CD4-positive, alpha-beta T cell treated with Interleukin-15 for 4 hours (primary cell): ENCODE measurements at regions not wholly inside any gene's neighbourhood (a gene's known extent, or its start where the extent isn't known, plus 50 kb on each side); places are given as distances from the start of the nearest gene placed in this dataset.

ENCODE experiments used
- DNase-seq: peaks from one replicate; pipeline ENCODE4 v3.0.0-alpha.2; 2020; ENCODE audit warnings: low spot score

- no peak for DNase-seq
Measured at GRCh38 chr2:199025146-199025545, 432.6 kb downstream of the SATB2 start.

GRCh38 chr2:199024224-199024623 is 433.5 kb downstream of the SATB2 start:
- DNase-seq: no peak

- no peak for DNase-seq
Measured at GRCh38 chr2:199019898-199020507, 437.7 kb downstream of the SATB2 start.

- DNase-seq: no peak
Measured at GRCh38 chr2:199018826-199019225, 438.9 kb downstream of the SATB2 start.

GRCh38 chr2:199015072-199015471 is 442.7 kb downstream of the SATB2 start:
- no peak for DNase-seq

GRCh38 chr2:199014226-199014625 is 443.5 kb downstream of the SATB2 start:
- no peak for DNase-seq

- no peak for DNase-seq
Measured at GRCh38 chr2:199011908-199012307, 445.8 kb downstream of the SATB2 start.

- DNase-seq: no peak
Measured at GRCh38 chr2:198994678-198995077, 463.1 kb downstream of the SATB2 start.

- DNase-seq: no peak
Measured at GRCh38 chr2:198991431-198991830, 466.3 kb downstream of the SATB2 start.

GRCh38 chr2:198975779-198976178 is 482.0 kb downstream of the SATB2 start:
- no peak for DNase-seq

GRCh38 chr2:198973785-198974184 is 484.0 kb downstream of the SATB2 start:
- no peak for DNase-seq

- DNase-seq: no peak
Measured at GRCh38 chr2:198973181-198973580, 484.6 kb downstream of the SATB2 start.

GRCh38 chr2:198968545-198968944 is 489.2 kb downstream of the SATB2 start:
- no peak for DNase-seq

GRCh38 chr2:198966269-198966668 is 491.5 kb downstream of the SATB2 start:
- DNase-seq: no peak

GRCh38 chr2:198961547-198961946 is 496.2 kb downstream of the SATB2 start:
- DNase-seq: no peak

- no peak for DNase-seq
Measured at GRCh38 chr2:198957181-198957580, 500.6 kb downstream of the SATB2 start.

GRCh38 chr2:198953328-198953727 is 504.4 kb downstream of the SATB2 start:
- DNase-seq: no peak

- DNase-seq: no peak
Measured at GRCh38 chr2:198950803-198951202, 506.9 kb downstream of the SATB2 start.

GRCh38 chr2:198945496-198945895 is 512.2 kb downstream of the SATB2 start:
- DNase-seq: no peak

- no peak for DNase-seq
Measured at GRCh38 chr2:198930170-198930569, 527.6 kb downstream of the SATB2 start.

GRCh38 chr2:198928026-198928425 is 529.7 kb downstream of the SATB2 start:
- no peak for DNase-seq

- DNase-seq: no peak
Measured at GRCh38 chr2:198917926-198918720, 539.6 kb downstream of the SATB2 start.

- DNase-seq: no peak
Measured at GRCh38 chr2:198917275-198917674, 540.5 kb downstream of the SATB2 start.
